Panc1 (cell line): ENCODE measurements at regions not wholly inside any gene's neighbourhood (a gene's known extent, or its start where the extent isn't known, plus 50 kb on each side); places are given as distances from the start of the nearest gene placed in this dataset.

Source experiments
- ATAC-seq: fragments of 200-7000 bp; cut with Tn5 transposase; 2 replicates; pipeline ENCODE4 v1.9.1; 2020; ENCODE audit warnings: mild to moderate bottlenecking, moderate library complexity
- BruUV-seq: library from RNA; stranded (reverse); fragments of 400-500 nt; replicated peaks from 2 replicates; lab custom pipeline; 2021; lab: Mats Ljungman, UMichigan
- CTCF ChIA-PET: fragments of 300-600 bp; sonication (Branson Sonifier 250); formaldehyde crosslinking; loops from one replicate; lab custom pipeline; 2022; ENCODE audit warnings: antibody characterized with exemption; lab: Charles Lee
- POLR2A ChIA-PET: fragments of 300-600 bp; sonication (Branson Sonifier 250); formaldehyde crosslinking; loops from one replicate; lab custom pipeline; 2022; ENCODE audit warnings: antibody characterized with exemption; lab: Charles Lee
- DNase-seq: peaks from one replicate; pipeline ENCODE4 v3.0.0-alpha.2; 2010; ENCODE audit warnings: low read depth, low spot score
- H3K27ac ChIP-seq: 2 replicates; pipeline ENCODE4 v1.5.1; 2011; ENCODE audit warnings: mild to moderate bottlenecking, low read length, inconsistent platforms
- H3K27me3 ChIP-seq: fragments of 200-500 bp; sonication (Bioruptor generic); 2 replicates; pipeline ENCODE4 v1.6.0; 2014; ENCODE audit warnings: low read length, inconsistent platforms; ENCODE audit not compliant: control insufficient read depth, insufficient read depth
- H3K36me3 ChIP-seq: fragments of 200-500 bp; sonication (Bioruptor generic); 2 replicates; pipeline ENCODE4 v1.5.1; 2014; ENCODE audit warnings: inconsistent platforms, mild to moderate bottlenecking, low read length, moderate library complexity; ENCODE audit not compliant: control insufficient read depth, insufficient read depth
- H3K4me1 ChIP-seq: 2 replicates; pipeline ENCODE4 v1.5.1; 2011; ENCODE audit warnings: inconsistent platforms, mild to moderate bottlenecking, low read length, moderate library complexity; ENCODE audit not compliant: control insufficient read depth, insufficient read depth
- H3K4me3 ChIP-seq, 2 experiments: 2 replicates each; pipeline ENCODE4 v1.5.1; 2011 to 2012; ENCODE audit warnings: low read depth in 2 of 2, low read length in 2 of 2, mild to moderate bottlenecking in 2 of 2, inconsistent platforms in 1 of 2, moderate library complexity in 1 of 2
- H3K9me3 ChIP-seq: fragments of 200-500 bp; sonication (Bioruptor generic); 2 replicates; pipeline ENCODE4 v1.5.1; 2014; ENCODE audit warnings: low read depth, mild to moderate bottlenecking, inconsistent platforms, low read length, moderate library complexity; ENCODE audit not compliant: control insufficient read depth, insufficient read depth
- CTCF ChIP-seq: fragments of 450-650 bp; IDR thresholded peaks from 2 replicates; pipeline ENCODE4 v1.5.1; 2017; ENCODE audit warnings: mild to moderate bottlenecking
- POLR2AphosphoS5 ChIP-seq: IDR thresholded peaks from 2 replicates; pipeline ENCODE4 v1.6.1; 2012; ENCODE audit warnings: mild to moderate bottlenecking, low read depth, low read length, moderate library complexity
- REST ChIP-seq, 2 experiments: IDR thresholded peaks; 2 replicates each; pipeline ENCODE4 v1.6.1; 2011 to 2012; ENCODE audit warnings: low read depth in 2 of 2, control low read depth in 1 of 2, low read length in 1 of 2, mild to moderate bottlenecking in 1 of 2, moderate library complexity in 1 of 2; ENCODE audit not compliant: insufficient read depth in 1 of 2
- SIN3A ChIP-seq: IDR thresholded peaks from 2 replicates; pipeline ENCODE4 v1.6.1; 2012; ENCODE audit warnings: low read depth, mild to moderate bottlenecking, low read length, moderate library complexity, borderline replicate concordance; ENCODE audit not compliant: insufficient read depth
- TCF7L2 ChIP-seq: IDR thresholded peaks from 2 replicates; pipeline ENCODE4 v1.6.1; 2011; ENCODE audit warnings: mild to moderate bottlenecking, low read depth, low read length, inconsistent platforms
- in situ Hi-C: cut with HindIII; loops from 2 replicates; pipeline ENCODE4 v1.10.0; 2016; ENCODE audit warnings: low sequenced_read_pairs, low pct_unique_long_range_greater_than_20kb
- intact Hi-C: fragments of 100-400 bp; cut with micrococcal nuclease; formaldehyde crosslinking; loops from one replicate; pipeline ENCODE4 v1.10.0; 2022; ENCODE audit not compliant: unreplicated experiment

- intact Hi-C loops = no loop called here
- TF ChIP-seq SIN3A (no peak), TCF7L2 (no peak), POLR2AphosphoS5 (no peak), REST (IDR thresholded peaks at IDR 0.05; ENCODE audit: insufficient read depth in 1 of 2, low read depth in 2 of 2, low read length in 1 of 2) (no peak), CTCF (no peak)
- H3K27ac ChIP-seq = no peak overlapping the region
- in situ Hi-C loops = no loop called here
- CTCF ChIA-PET = no interaction called here
- ATAC-seq = no peak
- BruUV-seq = no TSS peak
- POLR2A ChIA-PET = no interaction called here
- no peaks in the 10 kb centered on the region for H3K4me1 ChIP-seq
- DNase-seq = no peak
- no peak overlapping the region for H3K4me3 ChIP-seq
- no peaks in the 10 kb centered on the region for H3K9me3 ChIP-seq
- peaks cover 6% of the 10 kb centered on the region for H3K27me3 ChIP-seq
- no peaks in the 10 kb centered on the region for H3K36me3 ChIP-seq
Measured at GRCh38 chr14:66341239-66341638, 144.9 kb upstream of the CCDC196 start.

GRCh38 chr14:66345986-66346385 lies 140.2 kb upstream of the CCDC196 start:
- intact Hi-C loops = no loop called here
- ATAC-seq = no peak
- no peak for TF ChIP-seq REST (IDR thresholded peaks at IDR 0.05; ENCODE audit: insufficient read depth in 1 of 2, low read depth in 2 of 2, low read length in 1 of 2)
- TF ChIP-seq POLR2AphosphoS5 = no peak
- TF ChIP-seq TCF7L2 = no peak
- TF ChIP-seq CTCF = no peak
- no peak for TF ChIP-seq SIN3A
- Histone ChIP-seq H3K4me3 (no peak overlapping the region), H3K4me1 (no peaks in the 10 kb centered on the region), H3K27me3 (peaks cover 6% of the 10 kb centered on the region), H3K36me3 (no peaks in the 10 kb centered on the region), H3K27ac (no peak overlapping the region), H3K9me3 (no peaks in the 10 kb centered on the region)
- ChIA-PET POLR2A (interaction anchor here (0.7 kb wide), 1 partner anchor 1082 kb away, joined by 3 read pairs; no protein-coding TSS in a partner anchor), CTCF (no interaction called here)
- no TSS peak for BruUV-seq
- in situ Hi-C loops = no loop called here
- DNase-seq = no peak
